ENCODE measurements at regions not wholly inside any gene's neighbourhood (a gene's known extent, or its start where the extent isn't known, plus 50 kb on each side); places are given as distances from the start of the nearest gene placed in this dataset.
"Not testable (repeated sequence)": the region's sequence is repeated elsewhere in the genome, so short reads cannot be mapped to it uniquely, and the experiment has no call there.

- no peak for DNase-seq
Measured at GRCh38 chr19:41495589-41495988, 52.6 kb downstream of the ERICH4 start.

GRCh38 chr19:41499899-41500298, 56.9 kb downstream of the ERICH4 start:
- DNase-seq = no peak

GRCh38 chr19:41500443-41500842, 57.5 kb downstream of the ERICH4 start:
- no peak for DNase-seq

- no peak for DNase-seq
Measured at GRCh38 chr19:41501854-41502253, 58.9 kb downstream of the ERICH4 start.

- no peak for DNase-seq
Measured at GRCh38 chr19:41505105-41505504, 62.1 kb downstream of the ERICH4 start.

GRCh38 chr19:41510484-41510883, 65.5 kb upstream of the CEACAM21 start:
- DNase-seq = no peak

- DNase-seq = no peak
Measured at GRCh38 chr19:41511628-41512027, 64.3 kb upstream of the CEACAM21 start.

GRCh38 chr19:41515015-41515652, 60.8 kb upstream of the CEACAM21 start:
- no peak for DNase-seq

DNA sequence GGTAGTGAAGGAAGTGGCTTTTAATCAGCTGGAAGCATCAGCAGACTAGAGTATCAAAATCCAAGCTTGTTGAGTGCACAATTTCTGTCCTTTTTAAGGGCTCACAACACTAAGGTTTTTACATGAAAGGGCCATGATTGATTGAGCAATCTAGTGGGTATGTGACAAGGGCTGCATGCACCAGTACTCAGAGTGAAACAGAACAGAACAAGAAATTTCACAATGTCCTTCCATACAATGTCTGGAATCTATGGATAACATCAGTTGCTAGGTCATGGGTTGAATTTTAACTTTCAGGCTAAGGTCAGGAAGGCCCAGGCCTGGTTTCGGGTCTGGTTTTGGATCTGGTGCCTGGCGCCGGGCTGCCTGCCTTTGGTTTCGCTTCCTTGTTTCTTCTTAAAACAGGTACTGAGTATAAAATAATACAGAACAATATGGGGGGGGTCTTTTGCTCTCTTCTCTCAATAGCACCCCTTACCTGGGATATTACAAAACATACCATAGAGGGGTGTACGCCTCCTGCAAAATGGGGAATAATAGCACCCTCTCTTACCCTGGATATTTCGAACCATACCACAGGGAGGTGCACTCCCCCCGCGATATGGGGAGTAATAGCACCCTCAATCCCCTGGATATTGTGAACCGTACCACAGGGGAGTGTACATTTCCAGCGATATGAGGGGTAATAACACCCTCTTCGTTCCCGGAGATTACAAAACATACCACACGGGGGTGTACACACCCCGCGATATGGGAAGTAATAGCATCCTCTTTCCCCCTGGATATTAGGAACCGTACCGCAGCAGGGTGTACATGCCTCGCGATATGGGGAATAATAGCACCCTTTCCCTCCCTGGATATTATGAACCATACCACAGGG, 59.4 kb upstream of the CEACAM21 start:
- not testable (repeated sequence) for DNase-seq

DNA sequence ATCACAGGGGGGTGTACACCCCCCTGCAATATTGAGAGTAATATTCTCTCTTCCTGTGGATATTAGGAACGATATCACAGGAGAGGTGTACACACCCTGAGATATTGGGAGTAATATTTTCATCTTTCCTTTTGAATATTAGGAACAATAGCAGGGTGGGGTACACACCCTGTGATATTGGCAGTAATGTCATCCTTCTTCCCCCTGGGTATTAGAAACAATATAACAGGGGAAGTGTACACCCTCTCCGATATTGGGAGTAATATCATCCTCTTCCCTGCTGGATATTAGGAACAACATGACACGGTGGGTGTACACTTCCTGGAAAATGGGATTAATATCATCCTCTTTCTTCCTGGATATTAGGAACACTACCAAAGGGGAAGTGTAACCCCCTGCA, 57.8 kb upstream of the CEACAM21 start:
- no peak for DNase-seq

- DNase-seq = not testable (repeated sequence)
Measured at GRCh38 chr19:41521138-41521930, 54.6 kb upstream of the CEACAM21 start.

- DNase-seq = peak; percentile 41
Measured at GRCh38 chr19:41521931-41522555, 53.9 kb upstream of the CEACAM21 start.

DNA sequence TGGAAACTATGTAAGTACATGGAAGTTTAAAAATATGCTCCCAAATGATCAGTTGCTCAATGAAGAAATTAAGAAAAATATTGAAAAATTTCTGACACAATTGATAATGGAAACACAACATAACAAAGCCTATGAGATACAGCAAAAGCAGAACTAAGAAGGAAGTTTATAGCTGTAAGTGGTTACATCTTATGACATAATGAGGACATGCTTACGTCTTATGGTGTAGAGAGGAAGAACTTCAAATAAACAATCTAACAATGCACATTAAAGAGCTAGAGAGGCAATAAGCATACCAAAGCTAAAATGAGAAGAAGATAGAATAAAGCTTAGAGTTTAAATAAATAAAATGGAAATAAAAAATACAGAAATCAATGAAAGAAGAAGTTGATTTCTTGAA, 50.0 kb upstream of the CEACAM21 start:
- no peak for DNase-seq
